Mesenchymal stem cell (in vitro differentiated cells and primary cell): ENCODE measurements at regions not wholly inside any gene's neighbourhood (a gene's known extent, or its start where the extent isn't known, plus 50 kb on each side); places are given as distances from the start of the nearest gene placed in this dataset.
"Not testable (repeated sequence)": the region's sequence is repeated elsewhere in the genome, so short reads cannot be mapped to it uniquely, and the experiment has no call there.

ENCODE experiments used
- DNase-seq: peaks from one replicate; pipeline ENCODE4 v3.0.0-alpha.2; 2013
- H2AFZ ChIP-seq: one replicate; pipeline ENCODE4 v1.6.1; 2013; ENCODE audit warnings: low read depth, mild to moderate bottlenecking, control low read depth, inconsistent platforms, low read length, moderate library complexity
- H2AK5ac ChIP-seq: 2 replicates; pipeline ENCODE4 v1.6.1; 2013; ENCODE audit warnings: low read length, moderate library complexity, mild to moderate bottlenecking, inconsistent platforms; ENCODE audit not compliant: severe bottlenecking
- H2BK120ac ChIP-seq: one replicate; pipeline ENCODE4 v1.6.1; 2013; ENCODE audit warnings: low read depth, mild to moderate bottlenecking, inconsistent platforms, low read length, moderate library complexity
- H2BK12ac ChIP-seq, 2 experiments: one replicate each; pipeline ENCODE4 v1.6.1; 2013; ENCODE audit warnings: inconsistent platforms in 2 of 2, low read length in 2 of 2, mild to moderate bottlenecking in 2 of 2, moderate library complexity in 2 of 2, control low read depth in 1 of 2
- H2BK15ac ChIP-seq: one replicate; pipeline ENCODE4 v1.6.1; 2013; ENCODE audit warnings: mild to moderate bottlenecking, low read depth, inconsistent platforms; ENCODE audit not compliant: poor library complexity, severe bottlenecking
- H2BK5ac ChIP-seq: 2 replicates; pipeline ENCODE4 v1.6.1; 2013; ENCODE audit warnings: low read depth, mild to moderate bottlenecking, low read length, control low read depth, inconsistent platforms; ENCODE audit not compliant: poor library complexity, severe bottlenecking
- H3K14ac ChIP-seq, 2 experiments: one replicate each; pipeline ENCODE4 v1.6.1; 2013; ENCODE audit warnings: inconsistent platforms in 2 of 2, low read length in 2 of 2, control low read depth in 1 of 2, mild to moderate bottlenecking in 1 of 2, moderate library complexity in 1 of 2
- H3K18ac ChIP-seq, 2 experiments: one replicate each; pipeline ENCODE4 v1.6.1; 2013; ENCODE audit warnings: inconsistent platforms in 2 of 2, low read length in 2 of 2, control low read depth in 1 of 2, low read depth in 1 of 2, mild to moderate bottlenecking in 1 of 2
- H3K23ac ChIP-seq, 2 experiments: one replicate each; pipeline ENCODE4 v1.6.1; 2013; ENCODE audit warnings: inconsistent platforms in 2 of 2, low read length in 2 of 2, mild to moderate bottlenecking in 2 of 2, moderate library complexity in 2 of 2, control low read depth in 1 of 2
- H3K27ac ChIP-seq: 2 replicates; pipeline ENCODE4 v1.5.1; 2013; ENCODE audit warnings: mild to moderate bottlenecking, moderate library complexity, low read length, control low read depth, inconsistent platforms; ENCODE audit not compliant: poor library complexity, severe bottlenecking
- H3K27me3 ChIP-seq, 2 experiments: 2 replicates each; pipeline versions ENCODE4 v1.6.1 to v1.7.0; 2013; ENCODE audit warnings: low read length in 2 of 2, mild to moderate bottlenecking in 2 of 2, moderate library complexity in 2 of 2, control low read depth in 1 of 2, inconsistent platforms in 1 of 2; ENCODE audit not compliant: control insufficient read depth in 1 of 2, insufficient read depth in 1 of 2
- H3K36me3 ChIP-seq, 2 experiments: 2 replicates each; pipeline versions ENCODE4 v1.6.1 to v1.7.0; 2013; ENCODE audit warnings: low read length in 2 of 2, control low read depth in 1 of 2, inconsistent platforms in 1 of 2, low read depth in 1 of 2, mild to moderate bottlenecking in 1 of 2; ENCODE audit not compliant: insufficient read depth in 2 of 2, control insufficient read depth in 1 of 2
- H3K4ac ChIP-seq, 2 experiments: one replicate each; pipeline ENCODE4 v1.6.1; 2013; ENCODE audit warnings: inconsistent platforms in 2 of 2, low read length in 2 of 2, mild to moderate bottlenecking in 2 of 2, moderate library complexity in 2 of 2, control low read depth in 1 of 2, low read depth in 1 of 2
- H3K4me1 ChIP-seq: 2 replicates; pipeline ENCODE4 v1.6.1; 2013; ENCODE audit warnings: low read depth, low read length, control low read depth; ENCODE audit not compliant: control insufficient read depth, insufficient read depth
- H3K4me2 ChIP-seq: 2 replicates; pipeline ENCODE4 v1.6.1; 2013; ENCODE audit warnings: low read length, mild to moderate bottlenecking, inconsistent platforms; ENCODE audit not compliant: poor library complexity, severe bottlenecking
- H3K4me3 ChIP-seq, 2 experiments: 2 replicates each; pipeline versions ENCODE4 v1.5.1 to v1.7.0; 2013; ENCODE audit warnings: low read length in 2 of 2, mild to moderate bottlenecking in 2 of 2, control low read depth in 1 of 2, low read depth in 1 of 2; ENCODE audit not compliant: insufficient read depth in 1 of 2
- H3K79me1 ChIP-seq: replicated peaks from 2 replicates; pipeline ENCODE4 v1.6.1; 2013; ENCODE audit warnings: mild to moderate bottlenecking, control low read depth, low read length, inconsistent platforms; ENCODE audit not compliant: poor library complexity, severe bottlenecking
- H3K9ac ChIP-seq: 2 replicates; pipeline ENCODE4 v1.7.0; 2013; ENCODE audit warnings: mild to moderate bottlenecking, low read length, moderate library complexity
- H3K9me3 ChIP-seq: 2 replicates; pipeline ENCODE4 v1.7.0; 2013; ENCODE audit warnings: mild to moderate bottlenecking, low read length; ENCODE audit not compliant: control insufficient read depth
- H4K8ac ChIP-seq: one replicate; pipeline ENCODE4 v1.6.1; 2013; ENCODE audit warnings: inconsistent platforms, mild to moderate bottlenecking, low read length, moderate library complexity
- H4K91ac ChIP-seq: one replicate; pipeline ENCODE4 v1.6.1; 2013; ENCODE audit warnings: mild to moderate bottlenecking, low read length, inconsistent platforms
- WGBS: methylation state at CpG from one replicate; pipeline ENCODE4 v1.1.7; 2013; ENCODE audit warnings: mixed read lengths; 5-methylcytosine and 5-hydroxymethylcytosine counted together

- H2BK5ac ChIP-seq = no peak overlapping the region
- H2BK12ac ChIP-seq = no peak overlapping the region
- no peak overlapping the region for H3K18ac ChIP-seq
- H3K27me3 ChIP-seq = no peaks in the 10 kb centered on the region
- H4K91ac ChIP-seq = no peak overlapping the region
- H3K14ac ChIP-seq = no peak overlapping the region
- no peak overlapping the region for H2BK15ac ChIP-seq
- no peak overlapping the region for H2BK120ac ChIP-seq
- H3K4me3 ChIP-seq = no peak overlapping the region
- no peak overlapping the region for H3K27ac ChIP-seq
- DNase-seq = no peak
- H3K9me3 ChIP-seq = no peaks in the 10 kb centered on the region
- no peak overlapping the region for H2AFZ ChIP-seq
- H3K4me1 ChIP-seq = no peaks in the 10 kb centered on the region
- no peak overlapping the region for H3K4ac ChIP-seq
- no peak overlapping the region for H3K9ac ChIP-seq
- no peaks in the 10 kb centered on the region for H3K36me3 ChIP-seq
- no CpG with 5 or more reads among the region's 3 CpGs for WGBS
- no peak overlapping the region for H4K8ac ChIP-seq
- H3K23ac ChIP-seq = no peak overlapping the region
- H3K4me2 ChIP-seq = no peak overlapping the region
- H3K79me1 ChIP-seq = no peaks in the 10 kb centered on the region
- H2AK5ac ChIP-seq = no peak overlapping the region
These were observed 750.8 kb downstream of the CENPC start for GRCh38 chr4:66794390-66795034.

GRCh38 chr4:66791686-66792085 is 753.6 kb downstream of the CENPC start:
- Histone ChIP-seq H3K9ac (no peak overlapping the region), H3K4ac (no peak overlapping the region), H3K14ac (no peak overlapping the region), H2AK5ac (no peak overlapping the region), H3K27ac (no peak overlapping the region), H3K27me3 (no peaks in the 10 kb centered on the region), H3K18ac (no peak overlapping the region), H3K4me1 (no peaks in the 10 kb centered on the region), H3K23ac (no peak overlapping the region), H2BK120ac (no peak overlapping the region), H3K4me3 (no peak overlapping the region), H3K4me2 (no peak overlapping the region), H3K79me1 (no peaks in the 10 kb centered on the region), H2BK15ac (no peak overlapping the region), H2AFZ (no peak overlapping the region), H2BK5ac (no peak overlapping the region), H4K8ac (no peak overlapping the region), H3K9me3 (no peaks in the 10 kb centered on the region), H3K36me3 (no peaks in the 10 kb centered on the region), H4K91ac (no peak overlapping the region), H2BK12ac (no peak overlapping the region)
- DNase-seq = no peak
- 100% methylated on average over 2 of the region's 2 CpGs for WGBS

- no peak overlapping the region for H3K27ac ChIP-seq
- H2BK5ac ChIP-seq = no peak overlapping the region
- no peaks in the 10 kb centered on the region for H3K4me1 ChIP-seq
- H2BK15ac ChIP-seq = no peak overlapping the region
- H3K18ac ChIP-seq = no peak overlapping the region
- H3K4ac ChIP-seq = no peak overlapping the region
- no peak overlapping the region for H3K14ac ChIP-seq
- no peak for DNase-seq
- no peak overlapping the region for H2BK120ac ChIP-seq
- H3K79me1 ChIP-seq = no peaks in the 10 kb centered on the region
- H2BK12ac ChIP-seq = no peak overlapping the region
- no peak overlapping the region for H3K4me3 ChIP-seq
- H4K8ac ChIP-seq = no peak overlapping the region
- no peaks in the 10 kb centered on the region for H3K9me3 ChIP-seq
- H3K23ac ChIP-seq = no peak overlapping the region
- H3K27me3 ChIP-seq = no peaks in the 10 kb centered on the region
- H3K4me2 ChIP-seq = no peak overlapping the region
- H4K91ac ChIP-seq = no peak overlapping the region
- 100% methylated on average over 1 of the region's 2 CpGs for WGBS
- no peak overlapping the region for H2AFZ ChIP-seq
- H3K36me3 ChIP-seq = no peaks in the 10 kb centered on the region
- no peak overlapping the region for H2AK5ac ChIP-seq
- H3K9ac ChIP-seq = no peak overlapping the region
These were observed 759.8 kb downstream of the CENPC start for GRCh38 chr4:66785479-66785878.

GRCh38 chr4:66782751-66783150 is 762.6 kb downstream of the CENPC start:
- not testable (repeated sequence) for H3K4ac ChIP-seq, H3K9ac ChIP-seq, H3K9me3 ChIP-seq, H3K4me2 ChIP-seq, H2BK120ac ChIP-seq, H2AK5ac ChIP-seq, H3K79me1 ChIP-seq, H3K4me1 ChIP-seq, H2AFZ ChIP-seq, H3K14ac ChIP-seq, H3K27ac ChIP-seq, H3K4me3 ChIP-seq, H2BK15ac ChIP-seq, DNase-seq, H3K23ac ChIP-seq, H4K8ac ChIP-seq, H3K18ac ChIP-seq, H2BK5ac ChIP-seq, H3K27me3 ChIP-seq, H3K36me3 ChIP-seq, H2BK12ac ChIP-seq, H4K91ac ChIP-seq
- WGBS = 96% methylated on average over 11 of the region's 18 CpGs
